ENCODE measurements at regions not wholly inside any gene's neighbourhood (a gene's known extent, or its start where the extent isn't known, plus 50 kb on each side); places are given as distances from the start of the nearest gene placed in this dataset.

- H3K36me3 ChIP-seq (ENCODE audit: control insufficient read depth in 2 of 3, insufficient read depth in 3 of 3, low read length in 3 of 3), result no peaks in the 10 kb centered on the region
- H3K4me1 ChIP-seq (ENCODE audit: control insufficient read depth in 2 of 3, insufficient read depth in 2 of 3, low read depth in 1 of 3, low read length in 3 of 3), result no peaks in the 10 kb centered on the region
- no peak for TF ChIP-seq CTCF (IDR thresholded peaks at IDR 0.05; ENCODE audit: borderline replicate concordance, extremely low read depth, insufficient read depth)
- no peak for DNase-seq
- no peak for FAIRE-seq
- no peaks in the 10 kb centered on the region for H3K27me3 ChIP-seq (ENCODE audit: control insufficient read depth, insufficient read depth, low read length)
- H3K4me3 ChIP-seq (ENCODE audit: low read length in 3 of 3), result no peak overlapping the region
- H3K27ac ChIP-seq (ENCODE audit: low read depth in 2 of 2, low read length in 2 of 2), result no peak overlapping the region
- H3K9ac ChIP-seq (ENCODE audit: low read length in 3 of 3), result no peak overlapping the region
- no peaks in the 10 kb centered on the region for H3K9me3 ChIP-seq (ENCODE audit: control insufficient read depth in 2 of 3, insufficient read depth in 1 of 3, low read length in 3 of 3)
- intact Hi-C loops (cut with DNase I), result no loop called here
Observed at GRCh38 chr5:90284375-90284774, 125.2 kb downstream of the CETN3 start.

GRCh38 chr5:90279091-90279490 lies 130.5 kb downstream of the CETN3 start:
- DNase-seq (no peak), FAIRE-seq (no peak)
- Histone ChIP-seq H3K9ac (ENCODE audit: low read length in 3 of 3) (no peak overlapping the region), H3K4me1 (ENCODE audit: control insufficient read depth in 2 of 3, insufficient read depth in 2 of 3, low read depth in 1 of 3, low read length in 3 of 3) (no peaks in the 10 kb centered on the region), H3K27ac (ENCODE audit: low read depth in 2 of 2, low read length in 2 of 2) (no peak overlapping the region), H3K27me3 (ENCODE audit: control insufficient read depth, insufficient read depth, low read length) (no peaks in the 10 kb centered on the region), H3K9me3 (ENCODE audit: control insufficient read depth in 2 of 3, insufficient read depth in 1 of 3, low read length in 3 of 3) (no peaks in the 10 kb centered on the region), H3K4me3 (ENCODE audit: low read length in 3 of 3) (no peak overlapping the region), H3K36me3 (ENCODE audit: control insufficient read depth in 2 of 3, insufficient read depth in 3 of 3, low read length in 3 of 3) (no peaks in the 10 kb centered on the region)
- TF ChIP-seq CTCF (IDR thresholded peaks at IDR 0.05; ENCODE audit: borderline replicate concordance, extremely low read depth, insufficient read depth), result no peak
- intact Hi-C loops (cut with DNase I), result no loop called here

GRCh38 chr5:90274216-90274615 lies 135.3 kb downstream of the CETN3 start:
- FAIRE-seq, result no peak
- TF ChIP-seq CTCF (IDR thresholded peaks at IDR 0.05; ENCODE audit: borderline replicate concordance, extremely low read depth, insufficient read depth), result no peak
- no peak for DNase-seq
- no peak overlapping the region for H3K4me3 ChIP-seq (ENCODE audit: low read length in 3 of 3)
- no peaks in the 10 kb centered on the region for H3K9me3 ChIP-seq (ENCODE audit: control insufficient read depth in 2 of 3, insufficient read depth in 1 of 3, low read length in 3 of 3)
- intact Hi-C loops (cut with DNase I), result no loop called here
- H3K4me1 ChIP-seq (ENCODE audit: control insufficient read depth in 2 of 3, insufficient read depth in 2 of 3, low read depth in 1 of 3, low read length in 3 of 3), result no peaks in the 10 kb centered on the region
- H3K9ac ChIP-seq (ENCODE audit: low read length in 3 of 3), result no peak overlapping the region
- no peaks in the 10 kb centered on the region for H3K27me3 ChIP-seq (ENCODE audit: control insufficient read depth, insufficient read depth, low read length)
- no peak overlapping the region for H3K27ac ChIP-seq (ENCODE audit: low read depth in 2 of 2, low read length in 2 of 2)
- H3K36me3 ChIP-seq (ENCODE audit: control insufficient read depth in 2 of 3, insufficient read depth in 3 of 3, low read length in 3 of 3), result no peaks in the 10 kb centered on the region

- intact Hi-C loops (cut with DNase I), result no loop called here
Observed at GRCh38 chr5:90267646-90268045, 141.9 kb downstream of the CETN3 start.

More at GRCh38 chr5:90267646-90268045, 141.9 kb downstream of the CETN3 start:
- TF ChIP-seq CTCF (IDR thresholded peaks at IDR 0.05; ENCODE audit: borderline replicate concordance, extremely low read depth, insufficient read depth), result no peak
- Histone ChIP-seq H3K4me1 (ENCODE audit: control insufficient read depth in 2 of 3, insufficient read depth in 2 of 3, low read depth in 1 of 3, low read length in 3 of 3) (peaks cover 0 to 2% (median 0%) of the 10 kb centered on the region in 3 donors), H3K4me3 (ENCODE audit: low read length in 3 of 3) (no peak overlapping the region), H3K9me3 (ENCODE audit: control insufficient read depth in 2 of 3, insufficient read depth in 1 of 3, low read length in 3 of 3) (no peaks in the 10 kb centered on the region), H3K9ac (ENCODE audit: low read length in 3 of 3) (no peak overlapping the region), H3K36me3 (ENCODE audit: control insufficient read depth in 2 of 3, insufficient read depth in 3 of 3, low read length in 3 of 3) (no peaks in the 10 kb centered on the region), H3K27me3 (ENCODE audit: control insufficient read depth, insufficient read depth, low read length) (no peaks in the 10 kb centered on the region), H3K27ac (ENCODE audit: low read depth in 2 of 2, low read length in 2 of 2) (no peak overlapping the region)
- FAIRE-seq (no peak), DNase-seq (no peak)
